Fibroblast of lung (primary cell): ENCODE measurements at regions not wholly inside any gene's neighbourhood (a gene's known extent, or its start where the extent isn't known, plus 50 kb on each side); places are given as distances from the start of the nearest gene placed in this dataset.

Source experiments
- DNase-seq, 2 donors: peaks; one replicate each; pipeline versions ENCODE4 v3.0.0 to v3.0.0-alpha.2; 2010; ENCODE audit warnings: low read depth in 2 of 2
- H2AFZ ChIP-seq: 2 replicates; pipeline ENCODE4 v1.5.1; 2012; ENCODE audit warnings: low read length, control low read depth, inconsistent platforms
- H3K27ac ChIP-seq: 2 replicates; pipeline ENCODE4 v1.5.1; 2011; ENCODE audit warnings: low read length, control low read depth; ENCODE audit not compliant: insufficient read depth
- H3K27me3 ChIP-seq: 2 replicates; pipeline ENCODE4 v1.5.1; 2011; ENCODE audit warnings: mild to moderate bottlenecking, low read length; ENCODE audit not compliant: control insufficient read depth, insufficient read depth
- H3K36me3 ChIP-seq: 2 replicates; pipeline ENCODE4 v1.5.1; 2011; ENCODE audit warnings: low read length; ENCODE audit not compliant: control insufficient read depth, insufficient read depth
- H3K4me1 ChIP-seq: 2 replicates; pipeline ENCODE4 v1.5.1; 2011; ENCODE audit warnings: low read length; ENCODE audit not compliant: control insufficient read depth, insufficient read depth; ENCODE audit errors: extremely low read depth
- H3K4me2 ChIP-seq: 2 replicates; pipeline ENCODE4 v1.5.1; 2011; ENCODE audit warnings: low read length, control low read depth; ENCODE audit not compliant: insufficient read depth; ENCODE audit errors: extremely low read depth
- H3K4me3 ChIP-seq, 4 experiments: fragments of 200-600 bp in 1 of 4; sonication (generic) in 1 of 4; replicated peaks in 1 of 4; 2 replicates each; pipeline ENCODE4 v1.5.1; 2011 to 2016; ENCODE audit warnings: low read length in 4 of 4, low read depth in 3 of 4, mild to moderate bottlenecking in 3 of 4, control low read depth in 2 of 4, inconsistent platforms in 1 of 4, mixed read lengths in 1 of 4; ENCODE audit not compliant: insufficient read depth in 1 of 4; ENCODE audit errors: control extremely low read depth in 1 of 4
- H3K79me2 ChIP-seq: 2 replicates; pipeline ENCODE4 v1.5.1; 2012; ENCODE audit warnings: mild to moderate bottlenecking, low read length, inconsistent platforms; ENCODE audit not compliant: control insufficient read depth, insufficient read depth
- H3K9ac ChIP-seq: 2 replicates; pipeline ENCODE4 v1.5.1; 2011; ENCODE audit warnings: mild to moderate bottlenecking, low read length, control low read depth; ENCODE audit not compliant: insufficient read depth
- H3K9me3 ChIP-seq: 2 replicates; pipeline ENCODE4 v1.5.1; 2012; ENCODE audit warnings: low read depth, low read length; ENCODE audit not compliant: control insufficient read depth, insufficient read depth
- H4K20me1 ChIP-seq: 2 replicates; pipeline ENCODE4 v1.5.1; 2011; ENCODE audit warnings: low read length; ENCODE audit not compliant: control insufficient read depth, insufficient read depth; ENCODE audit errors: extremely low read depth
- EZH2 ChIP-seq: IDR thresholded peaks from 2 replicates; pipeline ENCODE4 v1.5.1; 2012; ENCODE audit warnings: low read length, control low read depth, mild to moderate bottlenecking; ENCODE audit errors: missing control alignments
- TF ChIP-seq, protein P1 (sequence below), 2 donors: IDR thresholded peaks in 1 of 2; conservative IDR thresholded peaks in 1 of 2; 1 replicate in 1 of 2; 2 replicates in 1 of 2; pipeline ENCODE4 v1.5.1; 2011 to 2012; ENCODE audit warnings: low read length in 2 of 2, control low read depth in 1 of 2, inconsistent platforms in 1 of 2, low read depth in 1 of 2, mild to moderate bottlenecking in 1 of 2

DNA sequence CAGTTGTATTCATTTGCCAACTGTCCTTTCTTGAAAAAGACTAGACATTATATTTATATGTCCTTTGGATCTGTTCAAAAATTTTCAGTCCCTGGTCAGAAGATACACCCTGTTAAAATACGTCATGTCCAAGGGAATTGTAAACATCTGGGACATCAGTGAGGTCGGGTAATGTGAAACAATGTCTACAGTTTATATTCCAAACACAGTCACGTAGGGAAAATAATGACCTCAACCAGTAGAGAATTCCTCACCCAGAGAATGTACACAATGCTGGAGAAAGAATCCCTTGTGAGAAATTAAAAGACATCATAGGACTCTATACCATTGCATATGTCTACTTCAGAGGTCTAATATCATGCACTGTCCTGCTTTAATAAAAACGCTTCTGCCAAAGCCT is 888.0 kb upstream of the CHAC2 start:
- Histone ChIP-seq H3K79me2 (no peaks in the 10 kb centered on the region), H3K4me3 (no peak overlapping the region), H3K36me3 (no peaks in the 10 kb centered on the region), H3K27ac (no peak overlapping the region), H3K4me2 (no peak overlapping the region), H3K27me3 (no peaks in the 10 kb centered on the region), H3K4me1 (no peaks in the 10 kb centered on the region), H4K20me1 (no peaks in the 10 kb centered on the region), H2AFZ (no peak overlapping the region), H3K9me3 (no peaks in the 10 kb centered on the region), H3K9ac (no peak overlapping the region)
- DNase-seq, result peak; percentile 6 to 72
- TF ChIP-seq EZH2, result no peak
- TF ChIP-seq, protein P1, sequence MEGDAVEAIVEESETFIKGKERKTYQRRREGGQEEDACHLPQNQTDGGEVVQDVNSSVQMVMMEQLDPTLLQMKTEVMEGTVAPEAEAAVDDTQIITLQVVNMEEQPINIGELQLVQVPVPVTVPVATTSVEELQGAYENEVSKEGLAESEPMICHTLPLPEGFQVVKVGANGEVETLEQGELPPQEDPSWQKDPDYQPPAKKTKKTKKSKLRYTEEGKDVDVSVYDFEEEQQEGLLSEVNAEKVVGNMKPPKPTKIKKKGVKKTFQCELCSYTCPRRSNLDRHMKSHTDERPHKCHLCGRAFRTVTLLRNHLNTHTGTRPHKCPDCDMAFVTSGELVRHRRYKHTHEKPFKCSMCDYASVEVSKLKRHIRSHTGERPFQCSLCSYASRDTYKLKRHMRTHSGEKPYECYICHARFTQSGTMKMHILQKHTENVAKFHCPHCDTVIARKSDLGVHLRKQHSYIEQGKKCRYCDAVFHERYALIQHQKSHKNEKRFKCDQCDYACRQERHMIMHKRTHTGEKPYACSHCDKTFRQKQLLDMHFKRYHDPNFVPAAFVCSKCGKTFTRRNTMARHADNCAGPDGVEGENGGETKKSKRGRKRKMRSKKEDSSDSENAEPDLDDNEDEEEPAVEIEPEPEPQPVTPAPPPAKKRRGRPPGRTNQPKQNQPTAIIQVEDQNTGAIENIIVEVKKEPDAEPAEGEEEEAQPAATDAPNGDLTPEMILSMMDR (conservative IDR thresholded peaks at IDR 0.05 in 1 of 2, IDR thresholded peaks at IDR 0.05 in 1 of 2; ENCODE audit: low read depth in 1 of 2, low read length in 2 of 2), result no peak

DNA sequence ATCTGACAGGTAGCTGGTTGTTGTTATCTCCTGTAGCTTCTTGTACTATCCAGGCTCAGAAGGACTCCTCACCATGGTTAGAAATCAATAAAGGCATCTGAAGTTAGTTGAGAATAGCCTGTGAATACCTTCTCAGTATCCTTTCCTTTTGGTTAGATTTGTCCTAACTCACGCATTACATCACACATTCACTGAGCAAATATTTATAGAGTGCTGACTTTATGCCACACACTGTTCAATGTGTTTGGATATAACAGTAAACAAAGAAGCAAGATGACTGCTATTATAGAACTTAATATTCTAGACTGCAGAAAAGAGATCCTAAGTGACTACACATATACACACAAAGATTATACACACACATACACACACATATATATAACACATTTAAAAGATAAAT is 889.9 kb upstream of the CHAC2 start:
- H3K9me3 ChIP-seq, result no peaks in the 10 kb centered on the region
- no peak overlapping the region for H2AFZ ChIP-seq
- no peak overlapping the region for H3K27ac ChIP-seq
- peak in 1 of 2 donors; percentile 56 for DNase-seq
- no peaks in the 10 kb centered on the region for H3K36me3 ChIP-seq
- no peak overlapping the region for H3K9ac ChIP-seq
- H4K20me1 ChIP-seq, result no peaks in the 10 kb centered on the region
- no peaks in the 10 kb centered on the region for H3K4me1 ChIP-seq
- no peaks in the 10 kb centered on the region for H3K27me3 ChIP-seq
- H3K4me2 ChIP-seq, result no peak overlapping the region
- no peak for TF ChIP-seq EZH2
- TF ChIP-seq, protein P1 (conservative IDR thresholded peaks at IDR 0.05 in 1 of 2, IDR thresholded peaks at IDR 0.05 in 1 of 2; ENCODE audit: low read depth in 1 of 2, low read length in 2 of 2), result no peak
- no peak overlapping the region for H3K4me3 ChIP-seq
- H3K79me2 ChIP-seq, result no peaks in the 10 kb centered on the region

DNA sequence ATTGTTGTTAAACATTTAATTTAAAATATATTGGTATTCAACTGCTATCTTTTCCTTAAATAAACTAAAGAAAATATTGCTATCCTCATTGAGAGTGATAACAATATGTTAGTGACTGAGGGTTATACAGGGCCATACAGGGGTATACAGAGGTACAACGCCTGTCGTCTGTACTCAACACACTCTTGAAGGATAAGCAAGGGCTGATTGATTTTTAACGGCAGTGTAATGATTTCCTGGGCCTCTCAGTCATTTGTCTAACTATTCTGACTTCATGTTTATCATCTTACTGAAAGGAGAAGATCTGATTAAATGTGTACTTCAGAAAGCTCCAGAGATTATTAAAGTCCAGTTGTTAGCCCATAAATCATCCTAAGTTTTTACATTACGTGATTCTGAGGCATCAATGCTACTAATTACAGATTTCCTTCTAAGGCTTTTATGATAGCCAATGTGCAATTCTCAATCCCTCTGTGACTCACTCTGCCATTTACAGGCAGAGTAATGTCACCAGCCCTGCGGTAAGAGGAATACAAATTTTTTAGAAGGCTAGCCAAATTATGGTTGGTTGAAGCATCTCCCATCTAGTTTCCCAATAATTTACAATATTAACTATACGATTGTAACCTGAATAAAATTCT is 893.0 kb upstream of the CHAC2 start:
- no peaks in the 10 kb centered on the region for H3K36me3 ChIP-seq
- no peaks in the 10 kb centered on the region for H3K9me3 ChIP-seq
- peak in 1 of 2 donors; percentile 55 for DNase-seq
- H2AFZ ChIP-seq, result no peak overlapping the region
- H3K27me3 ChIP-seq, result no peaks in the 10 kb centered on the region
- H3K4me3 ChIP-seq, result no peak overlapping the region
- no peak overlapping the region for H3K27ac ChIP-seq
- H3K4me1 ChIP-seq, result no peaks in the 10 kb centered on the region
- H4K20me1 ChIP-seq, result no peaks in the 10 kb centered on the region
- TF ChIP-seq, protein P1 (conservative IDR thresholded peaks at IDR 0.05 in 1 of 2, IDR thresholded peaks at IDR 0.05 in 1 of 2; ENCODE audit: low read depth in 1 of 2, low read length in 2 of 2), result no peak
- no peak for TF ChIP-seq EZH2
- H3K4me2 ChIP-seq, result no peak overlapping the region
- no peak overlapping the region for H3K9ac ChIP-seq
- H3K79me2 ChIP-seq, result no peaks in the 10 kb centered on the region
